ENCODE measurements at regions not wholly inside any gene's neighbourhood (a gene's known extent, or its start where the extent isn't known, plus 50 kb on each side); places are given as distances from the start of the nearest gene placed in this dataset.
A peak's percentile ranks its signal among the peaks of the same experiment; 100 is the strongest.
"Not testable (repeated sequence)": the region's sequence is repeated elsewhere in the genome, so short reads cannot be mapped to it uniquely, and the experiment has no call there.

DNA sequence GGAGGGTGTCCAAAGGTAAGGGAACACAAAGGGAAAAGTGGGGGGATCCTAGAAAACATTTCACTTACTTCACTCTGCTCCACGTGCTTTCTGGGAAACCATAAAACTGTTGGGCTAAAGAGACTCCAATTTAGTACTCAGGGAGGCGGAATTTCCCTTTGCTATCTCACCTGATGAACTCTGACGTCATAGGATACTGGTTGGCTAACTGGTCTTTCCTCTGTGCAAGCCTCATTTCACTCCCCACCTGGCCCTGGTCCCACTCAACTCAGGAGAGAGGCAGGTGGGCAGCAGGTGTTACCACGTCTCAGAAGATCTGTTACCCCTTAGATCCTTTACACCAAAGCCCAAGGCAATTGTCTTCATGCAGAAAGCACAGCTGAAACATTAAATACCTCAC, 51.8 kb upstream of the PMAIP1 start:
- DNase-seq (ENCODE audit: low read depth in 2 of 2), result no peak

DNA sequence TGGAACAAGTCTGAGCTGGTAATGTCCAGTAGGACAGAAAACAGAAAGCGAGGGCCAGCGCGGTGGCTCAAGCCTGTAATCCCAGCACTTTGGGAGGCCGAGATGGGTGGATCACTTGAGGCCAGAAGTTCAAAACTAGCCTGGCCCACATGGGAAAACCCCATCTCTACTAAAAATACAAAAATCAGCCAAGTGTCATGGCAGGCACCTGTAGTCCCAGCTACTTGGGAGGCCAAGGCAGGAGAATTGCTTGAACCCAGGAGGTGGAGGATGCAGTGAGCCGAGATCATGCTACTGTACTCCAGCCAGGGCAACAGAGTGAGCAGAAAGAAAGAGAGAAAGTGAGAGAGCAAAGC, 52.3 kb upstream of the PMAIP1 start:
- not testable (repeated sequence) for DNase-seq (ENCODE audit: low read depth in 2 of 2)

DNA sequence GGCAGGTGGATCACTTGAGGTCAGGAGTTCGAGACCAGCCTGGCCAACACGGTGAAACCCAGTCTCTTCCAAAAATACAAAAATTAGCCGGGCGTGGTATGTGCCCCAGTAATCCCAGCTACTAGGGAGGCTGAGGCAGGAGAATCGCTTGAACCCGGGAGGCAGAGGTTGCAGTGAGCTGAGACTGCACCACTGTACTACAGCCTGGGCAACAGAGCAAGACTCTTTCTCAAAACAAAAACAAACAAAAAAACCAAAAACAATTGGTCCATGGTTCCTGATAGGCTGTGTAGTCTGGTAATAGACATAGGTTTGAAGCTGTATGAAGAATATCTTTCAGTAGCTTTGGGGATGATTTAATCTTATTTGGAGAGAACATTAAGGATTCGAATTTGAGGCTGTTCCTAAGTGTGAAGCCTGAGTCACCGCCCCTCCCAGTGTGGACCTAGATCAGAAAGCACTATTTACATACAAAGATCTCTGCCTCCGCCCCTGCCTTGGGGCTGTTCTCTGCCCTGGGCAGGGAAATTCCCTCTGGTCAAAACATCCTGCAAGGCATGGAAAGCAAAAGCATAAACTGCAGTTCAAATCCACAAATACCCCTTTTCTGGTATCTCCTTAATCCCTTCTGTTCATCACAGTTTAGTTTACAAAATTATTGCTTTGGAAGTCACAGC, 52.8 kb upstream of the PMAIP1 start:
- no peak for DNase-seq (ENCODE audit: low read depth in 2 of 2)

DNA sequence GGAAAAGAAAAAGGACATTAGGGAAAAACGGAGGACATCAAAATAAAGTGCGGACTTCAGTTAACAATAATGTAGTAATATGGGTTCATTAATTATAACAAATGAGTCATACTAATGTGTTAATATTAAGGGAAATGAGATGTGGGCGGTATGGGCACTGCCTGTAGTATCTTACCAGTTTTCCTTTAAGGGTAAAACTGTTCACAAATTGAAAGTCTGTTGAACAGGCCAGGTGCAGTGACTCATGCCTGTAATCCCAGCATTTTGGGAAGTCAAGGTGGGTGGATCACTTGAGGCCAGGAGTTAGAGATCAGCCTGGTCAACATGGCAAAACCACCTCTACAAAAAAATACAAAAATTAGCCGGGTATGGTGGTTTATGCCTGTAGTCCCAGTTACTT, 56.8 kb upstream of the PMAIP1 start:
- no peak for DNase-seq (ENCODE audit: low read depth in 2 of 2)

DNA sequence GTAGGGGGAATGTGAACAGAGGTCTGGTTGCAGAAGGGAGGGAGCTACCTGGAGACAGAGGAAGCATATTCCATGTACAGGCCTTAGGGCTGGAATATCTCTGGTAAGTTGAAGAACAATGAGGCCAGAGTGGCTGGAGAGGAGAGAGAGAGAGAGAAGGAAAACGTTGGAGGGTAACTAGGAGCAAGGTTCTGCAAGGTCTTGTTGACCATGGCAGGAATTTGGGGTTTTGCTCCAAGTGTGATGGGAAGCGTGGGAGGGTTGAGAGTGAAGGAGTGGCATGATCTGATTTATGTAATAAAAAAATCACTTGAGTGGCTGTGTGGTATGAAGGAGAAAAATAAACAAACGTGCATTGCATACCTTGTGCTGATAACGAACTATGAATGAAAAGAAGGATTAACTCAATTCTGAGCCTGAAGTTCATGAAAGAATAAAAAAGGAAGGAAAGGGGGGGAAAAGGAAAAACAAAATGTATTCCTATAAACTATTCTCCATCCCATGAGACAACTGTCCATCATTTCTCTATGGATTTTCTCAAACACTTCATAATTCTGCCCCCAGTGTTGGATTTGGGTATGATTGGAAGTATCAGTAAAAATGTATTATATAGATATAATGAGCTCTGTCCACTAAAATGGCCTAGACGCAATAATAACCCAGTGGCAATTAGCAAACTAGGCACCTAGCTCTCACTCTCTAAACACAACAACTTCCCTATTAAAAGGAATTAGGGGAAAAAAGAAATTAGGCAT, 59.7 kb upstream of the PMAIP1 start:
- no peak for DNase-seq (ENCODE audit: low read depth in 2 of 2)

DNA sequence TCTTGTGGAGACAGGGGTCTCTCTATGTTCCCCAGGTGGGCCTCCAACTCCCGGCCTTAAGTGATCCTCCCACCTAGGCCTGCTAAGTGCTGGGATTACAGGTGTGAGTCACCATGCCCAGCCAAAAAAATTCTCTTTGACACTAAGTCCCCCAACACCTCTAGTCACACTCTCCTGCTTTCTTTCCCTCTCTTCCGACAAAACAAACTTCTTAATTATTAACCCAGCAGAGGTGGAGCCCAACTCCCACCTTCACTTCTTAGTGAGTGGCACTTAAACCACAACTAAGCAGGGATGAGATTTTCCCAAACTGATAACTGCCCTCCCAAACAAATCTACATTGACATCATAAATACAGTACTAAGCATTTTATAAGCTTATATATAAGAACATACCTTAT, 60.5 kb upstream of the PMAIP1 start:
- DNase-seq (ENCODE audit: low read depth in 2 of 2), result no peak

DNA sequence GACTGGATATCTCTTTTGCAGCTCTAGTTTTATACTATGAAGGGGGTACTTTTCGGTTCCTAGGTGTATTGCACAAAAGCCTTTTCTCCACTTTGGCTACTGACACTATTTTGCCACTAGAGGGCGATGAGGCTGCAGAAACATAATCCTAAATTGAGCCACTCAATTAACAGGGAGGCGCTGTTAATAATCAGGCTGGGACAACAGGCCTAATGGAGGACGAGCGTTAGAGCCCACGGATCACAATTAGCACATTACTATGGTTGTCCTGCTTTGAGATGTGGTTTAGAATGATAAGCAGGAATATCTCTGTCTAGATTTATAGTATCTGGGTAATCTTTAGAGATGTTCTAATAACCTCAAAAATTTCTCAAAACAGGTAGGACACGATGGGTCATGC, 62.2 kb upstream of the PMAIP1 start:
- peak in 1 of 2 donors; percentile 10 for DNase-seq (ENCODE audit: low read depth in 2 of 2)

DNA sequence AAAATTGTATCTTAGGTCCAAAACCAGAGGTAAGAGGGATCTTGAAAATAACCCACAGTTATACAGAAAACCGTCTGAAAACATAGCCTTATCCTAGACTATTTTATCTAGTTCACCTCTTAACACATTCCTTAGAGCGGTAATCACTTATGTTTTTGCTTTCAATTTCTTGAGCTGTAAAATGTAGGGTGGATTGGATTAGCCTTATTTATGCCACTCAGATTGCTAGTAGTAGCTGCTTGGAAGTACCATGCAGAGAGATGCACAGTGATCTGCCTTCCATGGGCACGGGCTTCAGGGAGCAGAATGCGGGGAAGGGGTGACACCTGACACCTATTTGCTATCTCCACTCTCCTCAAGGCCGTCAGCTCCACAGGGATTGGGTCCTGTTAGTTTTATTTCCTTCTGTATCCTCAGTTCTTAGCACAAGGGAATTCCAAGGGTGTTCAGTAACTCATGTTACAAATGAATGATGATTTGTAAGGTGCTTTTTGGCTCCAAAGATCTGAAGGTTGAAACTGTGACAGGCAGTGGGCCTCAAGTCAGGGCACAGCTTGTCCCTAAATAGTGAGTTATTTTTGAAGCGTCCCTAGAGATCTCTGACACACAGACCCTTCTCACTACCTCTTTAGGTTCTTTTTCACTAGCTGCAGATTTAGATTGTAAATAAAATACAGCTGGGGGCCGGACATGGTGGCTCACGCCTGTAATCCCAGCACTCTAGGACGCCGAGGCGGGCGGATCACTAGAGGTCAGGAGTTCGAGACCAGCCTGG, 64.0 kb upstream of the PMAIP1 start:
- DNase-seq (ENCODE audit: low read depth in 2 of 2), result no peak

DNA sequence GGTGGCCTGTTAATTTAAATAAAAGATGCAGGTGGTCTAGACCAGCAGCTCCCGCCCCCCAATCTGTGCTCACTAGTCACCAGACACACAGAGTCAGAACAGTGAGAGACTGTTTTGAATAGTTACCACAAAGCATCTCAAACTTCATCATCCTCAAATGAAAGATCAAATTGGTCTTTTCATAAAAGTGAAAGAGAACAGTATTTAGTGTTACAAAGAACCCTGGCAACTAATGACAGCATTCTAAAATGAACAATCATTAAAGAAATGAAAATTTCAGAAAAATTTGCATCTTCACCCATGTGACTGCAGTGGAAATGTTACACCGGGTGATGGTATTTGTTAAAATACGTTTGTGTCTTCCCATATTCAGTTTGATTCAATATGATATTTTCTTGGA, 65.5 kb upstream of the PMAIP1 start:
- no peak for DNase-seq (ENCODE audit: low read depth in 2 of 2)

DNA sequence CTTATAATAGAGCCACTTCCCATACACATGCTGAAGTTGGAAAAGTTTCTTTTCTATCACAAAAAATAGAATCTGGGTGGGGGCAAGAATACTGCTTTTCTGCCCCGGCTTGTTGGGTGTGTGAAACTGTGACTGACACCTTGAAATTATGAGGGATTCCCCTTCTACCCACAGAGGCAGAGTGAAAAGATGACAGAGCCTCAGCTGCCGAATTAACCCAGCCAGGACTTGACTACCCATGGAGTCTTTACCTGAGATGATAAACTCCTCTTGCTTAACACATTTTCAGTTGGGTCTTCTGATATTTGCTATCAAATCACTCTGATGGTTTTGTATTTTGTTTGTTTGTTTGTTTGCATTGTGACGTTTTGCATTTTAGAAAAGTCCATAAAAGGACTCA, 66.0 kb upstream of the PMAIP1 start:
- DNase-seq (ENCODE audit: low read depth in 2 of 2), result no peak

DNA sequence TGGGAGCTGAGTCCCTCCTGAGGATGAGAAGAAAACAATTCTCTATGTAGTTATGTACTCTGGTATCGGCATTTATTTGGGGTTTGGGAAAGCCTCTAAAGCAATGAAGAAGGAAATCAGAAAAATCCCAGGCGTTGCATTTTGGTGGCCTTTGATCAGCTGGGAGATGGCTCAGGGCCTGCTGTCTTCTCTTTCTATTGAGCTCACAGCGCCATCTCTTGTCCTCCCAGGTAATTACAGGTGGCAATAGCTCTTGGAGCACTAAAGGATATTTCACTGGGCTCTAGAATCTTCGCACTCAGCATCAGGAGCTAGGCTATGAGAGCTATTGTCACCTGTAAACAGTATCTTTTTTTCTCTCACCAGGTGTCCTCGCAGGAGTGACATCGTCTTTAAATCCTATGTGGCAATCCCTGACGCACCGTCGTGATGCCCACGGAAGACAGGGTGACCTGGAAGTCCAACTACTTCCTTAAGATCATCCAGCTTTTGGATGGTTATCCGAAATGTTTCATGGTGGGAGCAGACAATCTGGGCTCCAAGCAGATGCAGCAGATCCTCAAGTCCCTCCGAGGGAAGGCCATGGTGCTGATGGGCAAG, 76.1 kb upstream of the PMAIP1 start:
- DNase-seq (ENCODE audit: low read depth in 2 of 2), result no peak

DNA sequence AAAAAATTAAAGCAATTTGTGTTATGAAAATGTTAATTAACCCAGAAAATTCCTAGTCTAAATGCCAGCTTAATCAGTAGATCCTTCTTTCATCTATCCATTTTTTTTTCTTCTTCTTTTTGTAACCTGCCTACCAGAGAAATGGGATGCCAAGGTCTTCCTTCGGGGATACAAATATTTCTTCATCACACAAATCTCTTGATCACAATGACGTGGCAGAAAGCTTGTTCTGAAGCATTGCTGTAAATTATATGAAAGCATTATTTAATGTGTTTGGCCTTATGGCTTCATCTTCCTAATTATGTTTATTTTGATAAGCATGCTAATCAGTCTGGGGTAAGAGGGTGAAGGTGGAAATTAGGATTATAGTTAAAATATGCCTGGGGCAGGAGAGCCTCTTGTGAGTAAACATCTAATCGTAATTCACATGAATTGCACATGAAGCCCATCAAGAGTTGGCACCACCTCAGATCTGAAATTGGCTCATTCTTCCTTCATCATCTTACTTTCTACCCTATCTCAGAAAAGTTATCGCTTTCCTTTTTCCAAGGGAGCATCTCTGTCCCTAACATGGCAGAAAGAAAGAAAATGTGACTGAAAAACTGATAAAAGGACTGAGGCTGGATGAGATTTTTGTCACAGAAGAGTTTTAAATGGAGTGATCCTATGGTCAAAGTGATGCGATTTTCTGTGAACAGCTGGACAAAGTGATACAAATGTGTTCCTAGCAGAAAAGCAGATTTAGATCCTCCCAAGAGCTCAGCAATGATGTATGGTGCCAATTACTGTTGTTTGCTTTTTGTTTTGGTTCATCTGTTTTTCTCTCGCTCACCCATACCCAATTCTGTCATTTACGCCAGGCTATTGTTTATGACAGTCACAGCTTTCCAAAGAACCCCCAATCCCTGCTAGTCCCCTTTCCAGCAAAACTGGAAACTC, 76.9 kb upstream of the PMAIP1 start:
- no peak for DNase-seq (ENCODE audit: low read depth in 2 of 2)

DNA sequence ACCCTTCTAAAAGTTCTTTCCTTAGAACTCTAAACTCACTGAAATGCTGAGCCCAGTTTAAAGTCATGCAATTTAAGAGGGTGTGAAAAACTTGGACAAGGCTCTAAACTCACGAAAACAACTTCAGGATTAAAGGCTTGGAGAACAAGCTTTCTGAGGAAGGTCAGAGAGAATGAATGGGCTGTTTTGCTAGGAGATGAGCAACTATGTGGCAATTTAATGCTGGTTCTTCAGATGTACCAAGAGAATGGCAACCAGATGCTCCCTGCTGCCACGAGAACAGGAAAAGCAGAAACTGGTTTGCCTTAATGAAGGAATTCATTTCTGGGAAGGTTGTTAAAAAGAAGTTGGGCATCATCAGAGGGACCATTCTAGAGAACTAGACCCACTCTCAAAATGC, 77.8 kb upstream of the PMAIP1 start:
- no peak for DNase-seq (ENCODE audit: low read depth in 2 of 2)

DNA sequence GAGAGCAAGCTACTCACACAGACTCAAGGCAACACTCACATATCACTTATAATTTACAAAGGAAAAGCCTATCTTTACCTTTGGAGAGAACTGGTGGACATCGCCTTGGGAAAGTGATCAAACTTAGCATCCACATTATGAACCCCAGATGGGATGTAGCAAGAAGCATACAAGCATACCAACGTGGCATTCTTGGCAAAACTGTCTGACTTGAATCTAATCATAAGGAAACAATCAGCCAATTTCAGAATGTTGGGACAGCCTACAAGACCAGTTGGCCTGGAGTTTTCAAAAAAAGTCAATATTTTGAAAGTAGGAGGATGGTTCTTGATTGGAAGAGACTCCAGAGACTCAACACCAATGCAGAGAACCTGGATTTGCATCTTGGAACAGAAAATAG, 79.1 kb upstream of the PMAIP1 start:
- no peak for DNase-seq (ENCODE audit: low read depth in 2 of 2)

DNA sequence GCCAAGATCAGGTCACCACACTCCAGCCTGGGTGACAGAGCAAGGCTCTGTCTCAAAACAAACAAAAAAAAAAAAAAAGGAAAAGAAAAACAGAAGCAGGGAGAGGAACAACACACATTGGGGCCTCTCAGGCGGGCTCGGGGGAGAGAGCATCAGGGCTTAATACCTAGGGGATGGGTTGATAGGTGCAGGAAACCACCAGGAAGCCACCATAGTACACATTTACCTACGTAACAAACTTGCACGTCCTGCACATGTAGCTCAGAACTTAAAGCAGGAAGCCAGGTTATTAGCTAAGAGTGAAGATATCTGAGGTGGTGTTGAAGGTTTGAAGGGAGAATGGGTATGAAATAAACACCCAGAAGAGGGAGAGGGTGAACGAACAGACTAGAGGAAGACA, 81.0 kb upstream of the PMAIP1 start:
- no peak for DNase-seq (ENCODE audit: low read depth in 2 of 2)

DNA sequence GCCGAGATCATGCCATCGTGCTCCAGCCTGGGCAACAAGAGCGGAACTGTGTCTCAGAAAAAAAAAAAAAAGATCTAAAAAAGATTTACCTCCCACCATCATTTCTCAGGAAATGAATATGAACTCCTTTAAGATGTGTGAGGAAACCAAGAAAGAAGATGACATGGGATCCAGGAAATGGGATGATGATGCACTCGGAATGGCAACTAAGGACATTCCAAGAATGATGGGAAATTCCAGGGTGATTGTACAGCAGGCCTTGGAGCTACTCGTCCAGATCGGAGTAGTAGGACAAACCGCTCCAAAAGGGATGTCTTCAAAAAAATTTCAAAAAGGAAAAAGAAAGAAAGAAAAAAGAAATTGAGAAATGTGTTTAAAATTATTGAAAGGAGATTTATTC, 84.9 kb upstream of the PMAIP1 start:
- DNase-seq (ENCODE audit: low read depth in 2 of 2), result no peak

DNA sequence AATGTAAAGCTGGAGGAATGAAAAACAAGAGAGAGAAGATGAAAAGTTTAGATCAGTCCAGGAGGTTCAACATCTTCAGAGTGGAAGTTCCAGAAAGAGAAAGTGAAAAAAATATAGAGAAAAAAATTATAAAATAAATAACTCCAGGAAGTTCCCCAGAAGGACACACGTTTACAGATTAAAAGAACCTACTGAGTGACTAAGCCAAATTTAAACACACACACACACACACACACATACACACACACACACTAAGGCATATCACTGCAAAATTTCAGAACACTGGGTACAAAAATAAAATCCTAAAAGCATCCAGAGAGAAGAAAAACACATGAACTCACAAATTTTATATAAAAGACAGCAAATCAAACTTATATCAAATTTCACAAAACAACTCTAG, 85.9 kb upstream of the PMAIP1 start:
- no peak for DNase-seq (ENCODE audit: low read depth in 2 of 2)

DNA sequence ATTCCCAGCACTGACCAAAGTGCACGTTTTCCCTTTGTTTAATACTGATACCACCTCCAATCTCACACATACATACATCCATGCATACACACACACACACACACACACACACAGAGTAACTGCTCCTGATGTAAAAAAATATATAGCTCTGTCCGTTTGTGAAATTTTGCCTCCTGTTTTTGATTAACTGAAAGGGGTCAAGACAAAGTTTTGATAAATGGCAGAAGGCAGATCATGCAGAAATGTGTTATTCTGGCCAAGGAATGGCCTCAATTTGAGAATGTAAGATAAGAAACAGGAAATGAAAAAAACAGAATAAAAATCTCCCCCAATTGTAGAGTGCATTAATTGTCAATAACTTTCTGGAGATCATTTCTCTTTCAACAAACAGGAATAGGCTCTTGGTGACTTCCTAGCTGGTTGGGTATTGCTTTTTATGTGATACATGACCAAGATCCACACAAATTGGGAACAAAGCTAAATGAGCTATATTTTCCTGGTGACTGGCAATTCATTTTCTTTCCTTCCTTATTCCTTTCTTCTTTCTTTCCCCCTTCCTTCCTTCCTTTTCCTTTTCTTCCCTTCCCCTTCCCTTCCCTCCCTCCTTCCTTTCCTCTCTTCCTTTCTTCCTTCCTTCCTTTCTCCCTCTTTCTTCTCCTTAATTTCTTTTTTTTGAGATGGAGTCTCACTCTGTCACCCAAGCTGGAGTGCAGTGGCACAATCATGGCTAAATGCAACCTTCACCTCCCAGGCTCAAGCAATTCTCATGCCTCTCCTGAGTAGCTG, 88.9 kb upstream of the PMAIP1 start:
- no peak for DNase-seq (ENCODE audit: low read depth in 2 of 2)

DNA sequence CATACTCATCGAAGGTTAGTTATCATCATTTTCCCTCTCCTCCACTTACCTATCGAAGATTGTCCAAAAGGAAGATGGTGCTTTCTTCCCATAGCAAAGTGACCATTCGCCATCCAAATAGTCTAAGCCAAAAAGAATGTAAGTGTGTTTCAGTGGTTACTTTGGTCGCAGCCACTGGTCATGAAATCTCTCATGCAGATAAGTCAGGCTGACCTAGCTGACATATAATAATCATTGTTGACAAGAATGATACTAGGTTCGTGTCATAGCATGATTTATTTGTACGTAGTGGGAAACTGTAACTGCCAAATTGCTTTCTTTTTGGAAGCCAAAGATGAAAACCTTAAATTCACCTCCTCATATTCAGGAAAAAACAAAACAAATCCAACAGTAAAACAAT, 89.6 kb upstream of the PMAIP1 start:
- no peak for DNase-seq (ENCODE audit: low read depth in 2 of 2)

DNA sequence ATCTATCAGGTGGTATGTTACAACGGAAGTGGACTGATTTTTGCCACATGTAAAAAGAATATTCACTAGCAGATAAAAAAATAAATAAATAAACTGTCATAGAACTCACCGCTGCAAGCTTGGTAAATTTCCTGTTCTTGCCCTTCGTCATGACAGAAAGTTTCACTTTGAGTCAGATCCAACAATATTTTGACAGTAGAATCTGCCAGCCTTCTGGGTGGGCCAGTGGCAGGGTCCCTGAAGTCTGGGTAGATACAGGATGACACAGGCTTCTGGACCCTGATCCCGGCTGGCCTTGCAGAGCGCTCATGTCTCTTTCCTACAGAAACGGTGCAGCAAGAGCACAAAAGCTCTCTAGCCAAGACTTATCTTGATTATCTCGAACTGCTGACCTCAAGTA, 97.8 kb upstream of the PMAIP1 start:
- no peak for DNase-seq (ENCODE audit: low read depth in 2 of 2)

DNA sequence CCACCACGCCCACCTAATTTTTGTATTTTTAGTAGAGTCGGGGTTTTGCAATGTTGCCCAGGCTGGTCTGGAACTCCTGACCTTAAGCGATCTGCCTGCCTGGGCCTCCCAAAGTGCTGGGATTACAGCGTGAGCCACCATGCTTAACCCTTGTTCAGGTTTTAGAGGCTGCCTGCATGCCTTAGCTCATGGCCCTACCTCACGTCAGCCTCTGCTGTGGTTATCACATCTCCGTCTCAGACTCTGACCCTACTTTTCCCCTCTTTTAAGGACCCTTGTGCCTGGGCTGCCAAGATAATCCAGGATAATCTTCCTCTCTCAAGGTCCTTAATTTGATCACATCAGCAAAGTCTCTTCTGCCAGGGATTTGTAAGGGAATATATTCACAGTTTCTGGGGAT, 98.2 kb upstream of the PMAIP1 start:
- DNase-seq (ENCODE audit: low read depth in 2 of 2), result no peak
